HCT116 (cell line): ENCODE measurements at regions not wholly inside any gene's neighbourhood (a gene's known extent, or its start where the extent isn't known, plus 50 kb on each side); places are given as distances from the start of the nearest gene placed in this dataset.

Experiments
- ATAC-seq: fragments of 200-7000 bp; cut with Tn5 transposase; 2 replicates; pipeline ENCODE4 v1.9.1; 2020; ENCODE audit warnings: mild to moderate bottlenecking, moderate library complexity
- BruUV-seq: library from RNA; stranded (reverse); fragments of 400-500 nt; replicated peaks from 2 replicates; lab custom pipeline; 2021; lab: Mats Ljungman, UMichigan
- CTCF ChIA-PET: fragments of 300-600 bp; sonication (Branson Sonifier 250); formaldehyde crosslinking; loops from one replicate; lab custom pipeline; 2021; ENCODE audit warnings: antibody characterized with exemption; lab: Charles Lee
- POLR2A ChIA-PET: fragments of 300-600, 350-600 bp; sonication (Branson Sonifier 250); formaldehyde crosslinking; loops from one replicate; lab custom pipeline; 2021; ENCODE audit warnings: antibody characterized with exemption; lab: Charles Lee
- RAD21 ChIA-PET, 2 experiments: fragments of 300-600 bp; sonication (Branson Sonifier 250); formaldehyde crosslinking; loops; one replicate each; lab custom pipeline; 2023; ENCODE audit warnings: low total read pairs in 2 of 2; ENCODE audit not compliant: uncharacterized antibody in 2 of 2, unreplicated experiment in 2 of 2, low non-redundant PET in 1 of 2; lab: Charles Lee
- DNase-seq: peaks from one replicate; pipeline ENCODE4 v3.0.0-alpha.2; 2010; ENCODE audit warnings: low read depth, low spot score
- H2AFZ ChIP-seq: fragments of 200-600 bp; shearing (Covaris generic), sonication (generic); 2 replicates; pipeline ENCODE4 v1.6.1; 2017; ENCODE audit warnings: low read depth, mixed run types, mixed read lengths, antibody characterized with exemption, low read length; ENCODE audit not compliant: poor library complexity, severe bottlenecking
- H3K27ac ChIP-seq: 2 replicates; pipeline ENCODE4 v1.5.1; 2012; ENCODE audit warnings: low read depth, low read length
- H3K27me3 ChIP-seq: fragments of 200-600 bp; sonication (generic); 2 replicates; pipeline ENCODE4 v1.6.1; 2016; ENCODE audit warnings: mixed run types, low read length, mixed read lengths; ENCODE audit not compliant: insufficient read depth
- H3K36me3 ChIP-seq, 2 experiments: fragments of 200-500 bp in 1 of 2; fragments of 200-600 bp in 1 of 2; sonication (Bioruptor generic) in 1 of 2; sonication (generic) in 1 of 2; 2 replicates each; pipeline versions ENCODE4 v1.5.1 to v1.6.1; 2014 to 2016; ENCODE audit warnings: low read length in 2 of 2, inconsistent platforms in 1 of 2, mixed read lengths in 1 of 2, mixed run types in 1 of 2; ENCODE audit not compliant: insufficient read depth in 2 of 2, control insufficient read depth in 1 of 2
- H3K4me1 ChIP-seq, 2 experiments: fragments of 200-600 bp in 1 of 2; sonication (generic) in 1 of 2; 2 replicates each; pipeline versions ENCODE4 v1.5.1 to v1.6.1; 2012 to 2017; ENCODE audit warnings: low read length in 2 of 2, inconsistent platforms in 1 of 2, mild to moderate bottlenecking in 1 of 2, mixed read lengths in 1 of 2, mixed run types in 1 of 2, moderate library complexity in 1 of 2; ENCODE audit not compliant: insufficient read depth in 2 of 2, control insufficient read depth in 1 of 2
- H3K4me2 ChIP-seq: fragments of 200-600 bp; sonication (generic); 2 replicates; pipeline ENCODE4 v1.6.1; 2017; ENCODE audit warnings: mixed run types, low read length, mixed read lengths
- H3K4me3 ChIP-seq, 2 experiments: fragments of 200-600 bp in 1 of 2; sonication (generic) in 1 of 2; replicated peaks in 1 of 2; 2 replicates each; pipeline ENCODE4 v1.5.1; 2011 to 2016; ENCODE audit warnings: low read length in 2 of 2, control low read depth in 1 of 2, low read depth in 1 of 2, mild to moderate bottlenecking in 1 of 2, mixed read lengths in 1 of 2, mixed run types in 1 of 2
- H3K79me2 ChIP-seq: fragments of 200-600 bp; sonication (generic); 2 replicates; pipeline ENCODE4 v1.6.1; 2017; ENCODE audit warnings: mild to moderate bottlenecking, mixed run types, low read length, moderate library complexity, mixed read lengths; ENCODE audit not compliant: insufficient read depth
- H3K9ac ChIP-seq: fragments of 200-600 bp; sonication (generic); 2 replicates; pipeline ENCODE4 v1.6.1; 2016; ENCODE audit warnings: low read length, mixed read lengths
- H3K9me2 ChIP-seq: fragments of 200-600 bp; sonication (generic), shearing (Covaris generic); 2 replicates; pipeline ENCODE4 v1.6.1; 2017; ENCODE audit warnings: mixed run types, mild to moderate bottlenecking, moderate library complexity; ENCODE audit not compliant: insufficient read depth
- H3K9me3 ChIP-seq, 2 experiments: fragments of 200-500 bp in 1 of 2; fragments of 200-600 bp in 1 of 2; sonication (Bioruptor generic) in 1 of 2; sonication (generic) in 1 of 2; 2 replicates each; pipeline ENCODE4 v1.6.1; 2014 to 2017; ENCODE audit warnings: low read length in 2 of 2, mixed read lengths in 2 of 2, inconsistent platforms in 1 of 2, low read depth in 1 of 2, mild to moderate bottlenecking in 1 of 2, mixed run types in 1 of 2, moderate library complexity in 1 of 2; ENCODE audit not compliant: control insufficient read depth in 1 of 2, insufficient read depth in 1 of 2
- H4K20me1 ChIP-seq: fragments of 200-600 bp; sonication (generic), shearing (Covaris generic); 2 replicates; pipeline ENCODE4 v1.6.1; 2017; ENCODE audit warnings: mixed run types, mild to moderate bottlenecking, moderate library complexity; ENCODE audit not compliant: insufficient read depth
- CBX3 ChIP-seq: IDR thresholded peaks from 2 replicates; pipeline ENCODE4 v1.6.1; 2012; ENCODE audit warnings: low read depth
- CEBPB ChIP-seq: IDR thresholded peaks from 2 replicates; pipeline ENCODE4 v1.6.1; 2012; ENCODE audit warnings: low read depth
- ELF1 ChIP-seq: IDR thresholded peaks from 2 replicates; pipeline ENCODE4 v1.6.1; 2012; ENCODE audit warnings: low read depth, borderline replicate concordance
- EZH2 ChIP-seq: fragments of 200-600 bp; sonication (generic); IDR thresholded peaks from 2 replicates; pipeline ENCODE4 v1.6.1; 2017; ENCODE audit warnings: antibody characterized with exemption, mixed run types
- EZH2phosphoT487 ChIP-seq: fragments of 200-600 bp; IDR thresholded peaks from 2 replicates; pipeline ENCODE4 v1.6.1; 2018; ENCODE audit warnings: antibody characterized with exemption, borderline replicate concordance
- POLR2A ChIP-seq: IDR thresholded peaks from 2 replicates; pipeline ENCODE4 v1.7.0; 2011; ENCODE audit warnings: borderline replicate concordance; ENCODE audit not compliant: insufficient read depth, insufficient read length; ENCODE audit errors: extremely low read depth
- RAD21 ChIP-seq: IDR thresholded peaks from 2 replicates; pipeline ENCODE4 v1.6.1; 2012; ENCODE audit warnings: low read depth, mild to moderate bottlenecking
- SP1 ChIP-seq: IDR thresholded peaks from 2 replicates; pipeline ENCODE4 v1.6.1; 2012; ENCODE audit warnings: low read depth
- SRF ChIP-seq: IDR thresholded peaks from 2 replicates; pipeline ENCODE4 v1.6.1; 2012; ENCODE audit warnings: low read depth
- YY1 ChIP-seq: IDR thresholded peaks from 2 replicates; pipeline ENCODE4 v1.6.1; 2011; ENCODE audit warnings: low read length, low read depth, moderate library complexity, mild to moderate bottlenecking; ENCODE audit not compliant: insufficient replicate concordance; ENCODE audit errors: extremely low read depth
- ZFX ChIP-seq: fragments of 450-650 bp; IDR thresholded peaks from 2 replicates; pipeline ENCODE4 v1.6.1; 2017
- ZNF274 ChIP-seq: fragments of 200-500 bp; sonication (Bioruptor generic); IDR thresholded peaks from 2 replicates; pipeline ENCODE4 v1.6.1; 2014; ENCODE audit warnings: mild to moderate bottlenecking, low read depth, low read length, inconsistent platforms
- intact Hi-C: fragments of 100-400 bp; cut with micrococcal nuclease; formaldehyde crosslinking; loops from 2 replicates; pipeline ENCODE4 v1.10.0; 2022
- TF ChIP-seq, protein P1 (sequence below): IDR thresholded peaks from 2 replicates; pipeline ENCODE4 v1.6.1; 2011; ENCODE audit warnings: mild to moderate bottlenecking, low read length, moderate library complexity; ENCODE audit not compliant: insufficient replicate concordance; ENCODE audit errors: extremely low read depth
- TF ChIP-seq, protein P2 (sequence below): IDR thresholded peaks from 2 replicates; pipeline ENCODE4 v1.6.1; 2012; ENCODE audit warnings: low read depth

DNA sequence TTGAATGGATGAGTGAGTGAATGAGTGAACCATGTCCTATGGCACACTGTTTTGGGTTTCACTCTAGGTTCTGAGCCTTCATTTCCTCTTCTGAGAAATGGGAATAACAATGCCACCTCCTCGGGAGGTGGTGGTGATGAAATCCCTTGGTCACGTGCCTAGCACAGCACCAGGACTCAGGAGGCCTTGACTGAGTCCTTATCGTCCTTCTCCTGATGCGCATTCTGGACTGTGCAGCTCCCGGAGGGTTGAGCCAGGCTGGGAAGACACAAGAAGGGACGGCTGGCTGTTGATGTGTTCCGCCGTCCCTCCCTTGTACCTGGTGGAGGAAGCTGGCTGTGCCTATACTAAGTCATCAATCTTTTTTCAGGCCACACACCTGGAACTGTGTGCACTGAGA, 437.3 kb downstream of the ZNF521 start:
- no peak overlapping the region for H3K4me3 ChIP-seq
- RAD21 ChIA-PET = no interaction called here
- no peaks in the 10 kb centered on the region for H3K9me3 ChIP-seq
- H3K27ac ChIP-seq = no peak overlapping the region
- POLR2A ChIA-PET = no interaction called here
- no peaks in the 10 kb centered on the region for H3K4me1 ChIP-seq
- 0 out of 2 replicates have a peak, but pooled peaks cover 13% of the 10 kb centered on the region for H3K27me3 ChIP-seq
- CTCF ChIA-PET = no interaction called here
- no peaks in the 10 kb centered on the region for H3K36me3 ChIP-seq
- no TSS peak for BruUV-seq
- DNase-seq (no peak), ATAC-seq (no peak)
- TF ChIP-seq, protein P1, sequence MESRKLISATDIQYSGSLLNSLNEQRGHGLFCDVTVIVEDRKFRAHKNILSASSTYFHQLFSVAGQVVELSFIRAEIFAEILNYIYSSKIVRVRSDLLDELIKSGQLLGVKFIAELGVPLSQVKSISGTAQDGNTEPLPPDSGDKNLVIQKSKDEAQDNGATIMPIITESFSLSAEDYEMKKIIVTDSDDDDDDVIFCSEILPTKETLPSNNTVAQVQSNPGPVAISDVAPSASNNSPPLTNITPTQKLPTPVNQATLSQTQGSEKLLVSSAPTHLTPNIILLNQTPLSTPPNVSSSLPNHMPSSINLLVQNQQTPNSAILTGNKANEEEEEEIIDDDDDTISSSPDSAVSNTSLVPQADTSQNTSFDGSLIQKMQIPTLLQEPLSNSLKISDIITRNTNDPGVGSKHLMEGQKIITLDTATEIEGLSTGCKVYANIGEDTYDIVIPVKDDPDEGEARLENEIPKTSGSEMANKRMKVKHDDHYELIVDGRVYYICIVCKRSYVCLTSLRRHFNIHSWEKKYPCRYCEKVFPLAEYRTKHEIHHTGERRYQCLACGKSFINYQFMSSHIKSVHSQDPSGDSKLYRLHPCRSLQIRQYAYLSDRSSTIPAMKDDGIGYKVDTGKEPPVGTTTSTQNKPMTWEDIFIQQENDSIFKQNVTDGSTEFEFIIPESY = no peak
- TF ChIP-seq ZFX (no peak), CBX3 (no peak), RAD21 (no peak), SRF (no peak), YY1 (no peak), CEBPB (no peak), ELF1 (no peak), EZH2 (no peak), POLR2A (no peak), SP1 (no peak), EZH2phosphoT487 (no peak), ZNF274 (no peak)
- TF ChIP-seq, protein P2, sequence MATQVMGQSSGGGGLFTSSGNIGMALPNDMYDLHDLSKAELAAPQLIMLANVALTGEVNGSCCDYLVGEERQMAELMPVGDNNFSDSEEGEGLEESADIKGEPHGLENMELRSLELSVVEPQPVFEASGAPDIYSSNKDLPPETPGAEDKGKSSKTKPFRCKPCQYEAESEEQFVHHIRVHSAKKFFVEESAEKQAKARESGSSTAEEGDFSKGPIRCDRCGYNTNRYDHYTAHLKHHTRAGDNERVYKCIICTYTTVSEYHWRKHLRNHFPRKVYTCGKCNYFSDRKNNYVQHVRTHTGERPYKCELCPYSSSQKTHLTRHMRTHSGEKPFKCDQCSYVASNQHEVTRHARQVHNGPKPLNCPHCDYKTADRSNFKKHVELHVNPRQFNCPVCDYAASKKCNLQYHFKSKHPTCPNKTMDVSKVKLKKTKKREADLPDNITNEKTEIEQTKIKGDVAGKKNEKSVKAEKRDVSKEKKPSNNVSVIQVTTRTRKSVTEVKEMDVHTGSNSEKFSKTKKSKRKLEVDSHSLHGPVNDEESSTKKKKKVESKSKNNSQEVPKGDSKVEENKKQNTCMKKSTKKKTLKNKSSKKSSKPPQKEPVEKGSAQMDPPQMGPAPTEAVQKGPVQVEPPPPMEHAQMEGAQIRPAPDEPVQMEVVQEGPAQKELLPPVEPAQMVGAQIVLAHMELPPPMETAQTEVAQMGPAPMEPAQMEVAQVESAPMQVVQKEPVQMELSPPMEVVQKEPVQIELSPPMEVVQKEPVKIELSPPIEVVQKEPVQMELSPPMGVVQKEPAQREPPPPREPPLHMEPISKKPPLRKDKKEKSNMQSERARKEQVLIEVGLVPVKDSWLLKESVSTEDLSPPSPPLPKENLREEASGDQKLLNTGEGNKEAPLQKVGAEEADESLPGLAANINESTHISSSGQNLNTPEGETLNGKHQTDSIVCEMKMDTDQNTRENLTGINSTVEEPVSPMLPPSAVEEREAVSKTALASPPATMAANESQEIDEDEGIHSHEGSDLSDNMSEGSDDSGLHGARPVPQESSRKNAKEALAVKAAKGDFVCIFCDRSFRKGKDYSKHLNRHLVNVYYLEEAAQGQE = no peak
- H3K4me2 ChIP-seq = no peak overlapping the region
- no peaks in the 10 kb centered on the region for H4K20me1 ChIP-seq
- H3K9me2 ChIP-seq = no peaks in the 10 kb centered on the region
- intact Hi-C loops = no loop called here
- no peaks in the 10 kb centered on the region for H3K79me2 ChIP-seq
- no peak overlapping the region for H2AFZ ChIP-seq
- no peak overlapping the region for H3K9ac ChIP-seq
